RWPE1 (cell line): ENCODE measurements at regions not wholly inside any gene's neighbourhood (a gene's known extent, or its start where the extent isn't known, plus 50 kb on each side); places are given as distances from the start of the nearest gene placed in this dataset.

ENCODE experiments used
- CTCF ChIA-PET: fragments of 350-600 bp; sonication (Branson Sonifier 250); formaldehyde crosslinking; extraction: SDS; loops from one replicate; lab custom pipeline; 2021; lab: Yijun Ruan, JAX
- POLR2A ChIA-PET: fragments of 400-600 bp; formaldehyde crosslinking; extraction: SDS; loops from one replicate; lab custom pipeline; 2020; ENCODE audit warnings: antibody characterized with exemption; ENCODE audit not compliant: low non-redundant PET; lab: Yijun Ruan, JAX
- DNase-seq: peaks from one replicate; pipeline ENCODE4 v3.0.0; 2012; ENCODE audit warnings: low spot score
- H3K27ac ChIP-seq: fragments of 450-650 bp; 2 replicates; pipeline ENCODE4 v1.5.1; 2017
- CTCF ChIP-seq: fragments of 450-650 bp; conservative IDR thresholded peaks from 2 replicates; pipeline ENCODE4 v1.5.1; 2017; ENCODE audit warnings: low read depth, mild to moderate bottlenecking

GRCh38 chr14:42792166-42792565, 1185.5 kb downstream of the LRFN5 start:
- DNase-seq, result no peak
- ChIA-PET POLR2A (no interaction called here), CTCF (interaction anchor here (0.6 kb wide), 1 partner anchor 319 kb away, joined by 3 read pairs; no protein-coding TSS in a partner anchor)
- no peak for TF ChIP-seq CTCF
- no peak overlapping the region for H3K27ac ChIP-seq

GRCh38 chr14:42782754-42783153, 1176.1 kb downstream of the LRFN5 start:
- no peak overlapping the region for H3K27ac ChIP-seq
- DNase-seq, result no peak
- ChIA-PET CTCF (no interaction called here), POLR2A (no interaction called here)
- no peak for TF ChIP-seq CTCF

GRCh38 chr14:42778984-42779383, 1172.3 kb downstream of the LRFN5 start:
- H3K27ac ChIP-seq, result no peak overlapping the region
- no peak for TF ChIP-seq CTCF
- ChIA-PET POLR2A (no interaction called here), CTCF (interaction anchor here (0.7 kb wide), 1 partner anchor 152 kb away, joined by 3 read pairs; no protein-coding TSS in a partner anchor)
- no peak for DNase-seq

- ChIA-PET CTCF (no interaction called here), POLR2A (no interaction called here)
- TF ChIP-seq CTCF, result no peak
These were observed 1144.1 kb downstream of the LRFN5 start for GRCh38 chr14:42750771-42751170.

GRCh38 chr14:42742084-42742483, 1135.4 kb downstream of the LRFN5 start:
- CTCF ChIA-PET, result no interaction called here
- POLR2A ChIA-PET, result no interaction called here
- no peak for DNase-seq
- no peak for TF ChIP-seq CTCF
- no peak overlapping the region for H3K27ac ChIP-seq

More at GRCh38 chr14:42750771-42751170, 1144.1 kb downstream of the LRFN5 start:
- DNase-seq, result no peak
- H3K27ac ChIP-seq, result no peak overlapping the region

GRCh38 chr14:42736408-42736807, 1129.7 kb downstream of the LRFN5 start:
- ChIA-PET CTCF (interaction anchor here (0.6 kb wide), 1 partner anchor 1844 kb away, joined by 9 read pairs; no protein-coding TSS in a partner anchor), POLR2A (no interaction called here)
- TF ChIP-seq CTCF, result no peak
- DNase-seq, result no peak
- H3K27ac ChIP-seq, result no peak overlapping the region
